Renal cortical epithelial cell (primary cell): ENCODE measurements at regions not wholly inside any gene's neighbourhood (a gene's known extent, or its start where the extent isn't known, plus 50 kb on each side); places are given as distances from the start of the nearest gene placed in this dataset.
"Not testable (repeated sequence)": the region's sequence is repeated elsewhere in the genome, so short reads cannot be mapped to it uniquely, and the experiment has no call there.

Source experiments
- DNase-seq: peaks from one replicate; pipeline ENCODE4 v3.0.0-alpha.2; 2011; ENCODE audit warnings: low read depth

DNA sequence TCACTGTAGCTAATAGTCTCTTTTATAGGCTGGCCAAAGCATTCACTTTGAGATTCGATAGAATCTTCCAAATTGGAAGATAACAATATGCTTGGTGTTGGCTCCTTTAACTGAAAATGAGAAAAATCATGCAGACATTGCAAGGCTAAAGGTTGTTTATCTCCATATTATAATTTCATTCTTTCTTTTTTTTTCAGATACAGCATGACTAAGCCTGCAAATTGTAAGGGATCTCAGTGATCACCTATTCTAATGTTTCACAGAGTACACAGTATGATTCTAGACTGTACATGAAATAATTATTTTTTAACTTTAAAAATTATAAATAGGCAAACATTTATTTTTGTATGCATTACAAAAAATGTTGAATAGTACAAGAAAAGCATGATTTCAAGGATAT, 451.7 kb upstream of the DDI1 start:
- DNase-seq: no peak

DNA sequence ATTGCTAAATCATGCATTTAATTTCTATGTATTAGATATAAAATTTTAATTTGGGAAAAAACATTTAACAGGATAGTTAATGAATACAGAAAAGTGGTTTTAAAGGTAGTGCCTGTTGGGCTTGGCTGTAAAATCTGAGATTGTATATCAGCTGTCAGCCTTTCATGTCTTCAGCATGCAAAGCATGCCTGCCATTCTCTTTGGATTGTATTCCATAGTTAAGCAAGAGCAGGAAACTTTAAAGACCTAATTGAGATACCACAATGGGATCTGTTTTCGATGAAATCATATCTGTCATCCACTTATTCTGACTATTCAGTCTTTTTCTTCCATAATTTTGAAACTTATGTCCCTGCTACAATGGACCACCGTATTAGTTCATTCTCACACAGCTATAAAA, 451.0 kb upstream of the DDI1 start:
- DNase-seq: no peak

DNA sequence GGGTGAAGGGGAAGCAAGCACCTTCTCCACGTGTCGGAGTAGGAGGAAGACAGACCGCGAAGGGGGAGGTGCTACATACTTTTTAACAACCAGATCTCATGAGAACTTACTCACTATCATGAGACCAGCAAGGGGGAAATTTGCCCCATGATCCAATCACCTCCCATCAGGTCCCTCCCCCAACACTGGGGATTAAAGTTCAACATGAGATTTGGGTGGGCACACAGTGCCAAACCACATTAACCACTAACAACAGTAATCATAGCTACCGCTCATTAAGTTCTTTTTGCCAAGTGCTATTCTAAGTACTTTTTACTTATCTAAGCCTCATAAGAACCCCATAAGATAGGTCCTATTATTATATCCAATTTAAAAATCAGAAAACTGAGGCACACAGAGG, 450.5 kb upstream of the DDI1 start:
- no peak for DNase-seq

DNA sequence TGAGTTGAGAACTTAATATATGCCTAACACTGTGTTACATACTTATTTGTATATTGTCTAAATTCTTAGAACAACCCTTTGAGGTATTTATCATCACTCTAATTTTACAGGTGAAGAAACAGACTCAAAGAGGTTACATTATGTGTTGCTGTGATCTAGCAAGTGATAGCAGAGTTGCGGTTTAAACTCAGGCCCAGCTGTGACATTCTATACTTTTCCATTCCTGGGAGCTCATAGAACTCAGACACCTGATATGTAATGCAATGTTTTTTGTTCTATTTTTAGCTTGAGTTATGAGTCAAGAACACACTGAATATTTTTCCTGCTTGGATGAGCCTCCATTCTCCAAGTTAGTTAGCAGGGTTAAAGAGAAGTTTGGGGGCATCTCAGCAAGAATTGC, 449.7 kb upstream of the DDI1 start:
- peak; percentile 34 for DNase-seq

DNA sequence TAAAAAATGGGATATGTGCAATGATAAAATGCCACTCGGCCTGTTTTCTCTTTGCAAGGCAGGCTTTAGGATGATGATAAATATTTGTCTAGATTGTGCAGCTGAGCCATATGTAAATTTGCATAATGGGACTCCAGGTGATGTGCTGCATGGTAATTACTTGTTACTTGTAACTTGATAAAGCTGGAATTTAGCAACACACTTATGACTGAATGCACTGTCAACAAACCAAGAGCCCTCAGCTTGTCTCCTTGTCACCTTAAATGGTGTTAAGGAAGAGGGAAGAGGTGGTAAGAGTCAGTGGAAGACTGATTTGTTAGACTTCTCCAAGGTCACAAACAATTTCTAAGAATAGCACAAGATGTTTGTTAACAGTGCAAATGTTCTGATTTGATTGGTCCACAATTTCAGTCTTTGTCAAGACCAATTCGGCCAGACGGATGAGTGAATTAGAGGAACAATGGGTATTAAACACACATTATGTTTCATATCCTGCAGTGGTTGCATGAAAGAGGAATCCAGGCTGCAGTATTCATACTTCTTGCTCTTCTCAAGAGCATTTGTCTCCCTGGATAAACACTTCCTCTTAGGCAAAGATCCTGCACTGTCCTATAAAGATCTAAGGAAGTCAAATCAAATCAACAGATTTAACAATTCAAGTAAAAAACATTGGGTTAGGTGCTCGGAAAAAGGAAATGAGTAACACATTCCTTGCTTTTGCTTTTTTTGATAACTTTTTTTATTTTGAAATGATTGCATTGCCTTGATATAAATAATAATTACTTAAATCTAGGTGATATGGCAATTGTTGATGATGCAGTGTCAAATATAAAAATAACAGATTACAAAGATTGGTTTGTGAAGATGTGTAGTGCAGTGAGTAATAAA, 448.3 kb upstream of the DDI1 start:
- no peak for DNase-seq

DNA sequence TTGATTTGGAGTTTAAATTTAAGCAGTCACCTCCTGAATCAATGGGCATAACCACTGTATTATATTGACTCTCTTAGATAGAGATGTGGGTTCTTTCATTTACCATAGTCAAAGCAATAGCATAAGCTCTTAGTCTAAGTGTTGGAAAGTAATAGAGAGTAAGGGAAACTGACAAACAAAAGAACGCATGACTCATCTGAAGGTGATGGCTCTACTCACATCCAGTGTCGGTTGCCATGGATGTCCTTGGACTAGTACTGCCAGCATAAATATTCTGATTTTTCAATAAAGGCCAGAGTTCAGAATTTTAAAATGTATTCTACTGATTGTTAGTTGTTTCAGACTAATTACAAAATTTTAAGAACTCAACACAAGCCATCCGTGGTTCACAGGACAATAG, 444.9 kb upstream of the DDI1 start:
- DNase-seq: no peak

DNA sequence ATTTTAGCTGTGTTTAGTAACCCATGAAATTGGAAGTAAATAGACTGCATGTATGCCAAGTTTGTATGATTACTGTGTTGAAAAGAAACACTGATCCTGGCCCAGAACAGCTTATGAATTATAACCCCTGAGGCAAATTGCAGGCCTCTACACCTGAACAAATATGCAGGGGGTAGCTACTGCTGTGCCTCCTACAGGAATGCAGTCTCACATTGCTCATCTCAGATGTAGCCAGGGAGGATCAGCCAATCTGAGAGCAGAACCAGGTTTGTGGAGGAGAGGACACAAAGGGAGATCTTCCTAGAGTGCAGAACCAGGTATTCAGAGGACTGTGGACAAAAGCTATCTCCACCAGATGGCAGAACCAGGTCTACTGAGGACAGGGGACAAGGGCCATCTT, 442.2 kb upstream of the DDI1 start:
- DNase-seq: no peak

DNA sequence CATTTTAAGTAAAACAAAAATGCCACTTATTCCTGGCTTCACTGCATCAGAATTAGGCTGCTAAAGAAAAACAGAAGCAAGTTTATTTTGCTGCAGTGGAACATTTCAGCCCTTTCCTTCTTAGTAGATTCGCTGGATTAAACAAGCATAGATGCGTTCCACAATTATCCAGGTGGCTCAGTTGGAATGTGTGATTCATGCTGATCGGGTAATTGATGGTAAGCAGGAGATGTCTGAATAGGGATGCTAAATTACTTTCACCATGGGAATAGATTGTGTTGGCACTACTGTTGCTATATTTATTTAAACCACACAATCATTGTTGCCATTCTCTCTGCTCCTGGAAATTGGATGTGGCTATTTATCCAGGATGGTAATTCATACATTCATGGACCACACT, 440.1 kb upstream of the DDI1 start:
- DNase-seq: no peak

DNA sequence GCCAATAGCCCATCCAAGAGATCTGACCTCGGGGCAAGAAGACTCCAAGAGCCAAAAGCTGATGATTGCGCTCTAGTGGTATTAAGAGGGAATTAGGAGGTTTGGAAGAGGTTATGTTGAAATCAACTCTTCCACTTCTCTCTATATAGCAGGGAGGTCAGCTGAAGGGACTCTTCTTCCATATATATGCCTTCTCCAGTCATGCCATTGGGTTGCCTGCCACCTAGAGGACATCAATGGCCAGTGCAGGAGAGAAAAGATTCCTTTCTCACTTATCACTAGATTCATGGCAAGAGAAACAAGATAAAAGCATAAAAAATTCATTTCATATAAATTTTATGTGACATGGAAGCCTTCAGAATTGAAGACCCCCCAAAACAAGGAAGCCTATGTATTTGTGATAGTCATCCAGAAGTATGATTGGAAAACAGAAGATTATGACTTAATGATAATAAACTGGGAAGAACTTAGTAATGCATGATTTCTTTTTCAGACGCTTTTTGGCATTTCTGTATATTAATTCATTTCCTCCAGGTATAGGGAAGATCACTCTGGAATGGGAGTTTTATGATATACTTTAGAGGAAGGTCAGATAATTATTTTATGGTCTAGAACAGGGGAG, 435.1 kb upstream of the DDI1 start:
- peak; percentile 48 for DNase-seq

DNA sequence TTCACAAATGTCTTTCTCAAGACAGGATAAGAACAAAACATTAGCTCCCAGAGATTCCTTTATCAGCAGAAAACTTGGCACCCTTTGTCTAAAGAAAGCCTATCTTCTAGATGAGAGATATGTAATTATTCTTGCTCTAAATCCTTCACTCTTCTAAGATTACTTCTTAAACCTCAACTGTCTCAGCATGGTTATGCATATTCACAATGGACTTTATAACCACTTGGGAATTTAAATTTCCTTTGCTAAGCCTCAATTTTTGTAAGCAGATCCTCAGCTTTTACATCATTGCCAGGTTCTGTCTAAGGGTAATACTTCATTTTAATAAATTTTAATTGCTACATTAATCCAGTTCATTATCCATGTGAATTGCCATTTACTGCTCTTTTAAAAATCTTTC, 433.6 kb upstream of the DDI1 start:
- DNase-seq: no peak

DNA sequence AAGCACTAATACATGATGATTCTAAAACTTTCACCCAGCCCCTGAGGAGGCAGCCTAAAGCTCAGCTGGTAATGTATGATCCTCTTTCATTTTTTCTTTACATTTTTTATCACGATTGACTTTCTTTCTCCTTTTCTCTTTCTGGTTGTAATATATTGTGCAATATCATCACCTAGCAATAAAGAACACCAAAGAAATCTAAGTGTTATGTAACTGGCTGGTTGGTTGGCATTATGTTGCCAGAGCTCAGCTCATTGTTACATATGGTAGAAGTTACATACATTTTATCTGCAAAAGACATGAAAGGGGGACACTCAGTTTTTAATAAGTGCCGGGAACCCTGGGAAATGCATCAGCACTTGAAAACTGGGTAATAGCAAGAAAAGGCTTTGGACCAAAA, 432.1 kb upstream of the DDI1 start:
- no peak for DNase-seq

DNA sequence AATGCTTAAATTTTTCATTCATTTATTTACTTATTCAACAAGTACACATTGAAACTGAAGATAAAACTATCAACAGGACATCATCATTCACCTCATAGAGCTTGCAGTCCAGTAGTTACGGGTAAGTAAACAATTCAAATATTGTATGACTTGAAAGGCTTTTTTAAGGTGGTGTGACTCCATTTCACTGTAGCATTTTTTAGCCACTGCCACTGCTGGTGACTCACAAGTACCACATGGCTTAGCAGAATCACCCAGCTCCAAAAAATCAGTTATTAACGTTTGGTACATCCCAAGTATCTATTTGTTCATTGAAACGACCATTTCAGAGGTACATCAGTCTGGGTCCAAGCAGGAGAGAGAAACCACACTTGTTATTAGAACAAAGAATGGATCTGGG, 427.9 kb upstream of the DDI1 start:
- peak; percentile 75 for DNase-seq

DNA sequence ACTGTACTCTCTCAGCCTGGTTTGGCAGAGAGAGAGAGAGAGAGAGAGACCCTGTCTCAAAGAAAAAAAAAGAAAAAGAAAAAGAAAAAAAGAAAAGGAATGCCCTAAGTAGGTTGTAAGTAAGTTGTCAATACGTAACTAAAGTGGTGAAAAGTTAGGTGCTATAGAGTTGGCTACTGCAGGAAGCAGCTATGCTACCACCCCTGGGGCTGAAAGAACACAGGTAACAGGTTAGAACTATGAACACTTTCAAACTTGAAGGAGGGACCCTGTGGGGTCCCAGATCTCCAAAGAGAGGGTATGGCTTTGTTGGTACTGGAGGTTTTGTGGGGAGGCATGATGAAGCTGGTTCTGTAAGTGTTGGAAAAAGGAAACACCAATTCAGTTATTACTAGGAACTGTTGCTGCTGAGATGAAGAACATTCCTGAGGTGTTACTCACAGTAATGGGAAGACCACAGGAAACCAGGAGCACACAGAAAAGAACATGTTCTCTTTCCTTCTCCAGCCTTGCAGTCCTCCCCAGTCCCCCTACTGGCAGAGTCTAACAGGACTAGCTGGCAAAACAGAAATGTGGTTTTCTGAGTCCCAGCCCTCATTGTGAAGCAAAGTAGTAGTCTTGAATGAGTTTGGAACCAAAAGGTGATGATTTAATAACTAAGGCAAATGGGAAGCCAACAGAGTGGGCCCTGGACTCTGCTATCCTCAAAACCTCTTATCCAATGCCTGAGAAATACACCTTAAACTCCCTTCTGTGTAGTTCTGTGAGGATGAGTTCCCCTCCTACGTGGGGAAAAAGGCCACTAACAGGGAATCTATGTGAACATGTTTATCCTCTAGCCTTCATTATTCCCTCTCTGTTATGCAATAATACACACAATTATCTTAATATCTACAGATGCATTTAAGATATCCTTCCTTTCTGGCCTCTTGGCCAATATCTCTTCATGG, 427.0 kb upstream of the DDI1 start:
- peak; percentile 99 for DNase-seq

DNA sequence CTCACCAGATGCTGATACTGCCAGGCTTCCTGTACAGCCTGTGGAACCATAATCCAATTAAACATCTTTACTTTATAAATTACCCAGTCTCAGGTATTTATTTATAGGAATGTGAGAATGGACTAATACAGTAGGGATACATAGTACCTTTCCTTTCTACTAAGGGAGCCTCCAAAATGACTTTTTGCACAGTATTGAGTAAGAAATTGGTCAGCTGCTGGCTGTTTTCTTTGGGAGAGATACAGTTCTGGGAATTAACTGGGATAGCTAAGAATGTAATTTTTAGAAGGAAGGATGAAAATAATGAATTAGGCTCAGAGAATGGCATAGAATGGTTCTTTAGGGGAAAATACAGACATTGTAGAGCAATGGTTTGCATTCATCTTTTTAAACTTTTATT, 426.0 kb upstream of the DDI1 start:
- no peak for DNase-seq

DNA sequence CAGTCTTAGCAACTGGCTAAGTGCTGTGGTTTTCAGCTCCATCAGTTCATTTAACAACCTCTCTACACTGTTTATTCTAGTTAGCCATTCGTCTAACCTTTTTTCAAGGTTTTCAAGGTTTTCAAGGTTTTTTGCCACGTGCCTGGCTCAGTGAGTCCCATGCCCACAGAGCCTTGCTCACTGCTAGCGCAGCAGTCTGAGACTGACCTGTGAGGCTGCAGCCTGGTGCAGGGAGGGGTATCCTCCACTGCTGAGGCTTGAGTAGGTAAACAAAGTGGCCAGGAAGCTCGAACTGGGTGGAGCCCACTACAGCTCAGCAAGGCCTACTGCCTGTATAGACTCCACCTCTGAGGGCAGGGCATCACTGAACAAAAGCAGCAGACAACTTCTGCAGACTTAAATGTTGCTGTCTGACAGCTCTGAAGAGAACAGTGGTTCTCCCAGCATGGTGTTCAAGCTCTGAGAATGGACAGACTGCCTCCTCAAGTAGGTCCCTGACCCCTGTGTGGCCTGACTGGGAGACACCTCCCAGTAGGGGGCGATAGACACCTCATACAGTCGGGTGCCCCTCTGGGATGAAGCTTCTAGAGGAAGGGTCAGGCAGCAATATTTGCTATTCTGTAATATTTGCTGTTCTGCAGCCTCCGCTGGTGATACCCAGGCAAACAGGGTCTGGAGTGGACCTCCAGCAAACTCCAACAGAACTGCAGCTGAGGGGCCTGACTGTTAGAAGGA, 424.7 kb upstream of the DDI1 start:
- DNase-seq: peak; percentile 96

DNA sequence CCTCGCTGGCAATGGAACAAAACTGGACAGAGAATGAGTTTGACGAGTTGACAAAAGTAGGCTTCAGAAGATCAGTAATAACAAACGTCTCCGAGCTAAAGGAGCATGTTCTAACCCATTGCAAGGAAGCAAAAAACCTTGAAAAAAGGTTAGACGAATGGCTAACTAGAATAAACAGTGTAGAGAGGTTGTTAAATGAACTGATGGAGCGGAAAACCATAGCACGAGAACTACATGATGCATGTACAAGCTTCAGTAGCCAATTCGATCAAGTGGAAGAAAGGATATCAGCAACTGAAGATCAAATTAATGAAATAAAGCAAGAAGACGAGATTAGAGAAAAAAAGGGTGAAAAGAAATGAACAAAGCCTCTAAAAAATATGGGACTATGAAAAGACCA, 424.0 kb upstream of the DDI1 start:
- peak; percentile 77 for DNase-seq

DNA sequence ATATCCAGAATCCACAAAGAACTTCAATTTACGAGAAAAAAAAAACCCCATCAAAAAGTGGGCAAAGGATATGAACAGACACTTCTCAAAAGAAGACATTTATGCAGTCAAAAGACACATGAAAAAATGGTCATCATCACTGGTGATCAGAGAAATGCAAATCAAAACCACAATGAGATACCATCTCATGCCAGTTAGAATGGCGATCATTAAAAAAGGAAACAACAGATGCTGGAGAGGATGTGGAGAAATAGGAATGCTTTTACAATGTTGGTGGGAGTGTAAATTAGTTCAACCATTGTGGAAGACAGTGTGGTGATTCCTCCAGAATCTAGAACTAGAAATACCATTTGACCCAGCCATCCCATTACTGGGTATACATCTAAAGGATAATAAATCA, 419.9 kb upstream of the DDI1 start:
- not testable (repeated sequence) for DNase-seq

DNA sequence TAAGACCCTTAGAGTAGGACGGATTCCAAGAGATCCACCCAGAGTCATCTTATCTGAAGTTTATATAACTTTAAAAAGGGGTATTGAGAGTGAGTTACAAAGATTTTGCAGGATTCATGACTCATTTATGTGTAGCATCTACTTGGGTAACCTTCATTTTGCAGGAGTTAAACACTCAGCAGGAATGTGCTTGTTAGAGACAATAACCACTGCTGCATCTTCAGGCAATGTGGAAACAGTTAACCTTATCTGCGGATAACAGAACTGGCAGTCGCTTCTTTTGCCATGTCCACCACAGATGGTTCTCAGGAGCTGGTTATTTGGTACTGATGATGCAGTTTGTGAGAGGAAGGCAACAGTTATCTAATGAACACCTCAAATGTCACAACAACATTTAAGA, 417.9 kb upstream of the DDI1 start:
- peak; percentile 46 for DNase-seq

DNA sequence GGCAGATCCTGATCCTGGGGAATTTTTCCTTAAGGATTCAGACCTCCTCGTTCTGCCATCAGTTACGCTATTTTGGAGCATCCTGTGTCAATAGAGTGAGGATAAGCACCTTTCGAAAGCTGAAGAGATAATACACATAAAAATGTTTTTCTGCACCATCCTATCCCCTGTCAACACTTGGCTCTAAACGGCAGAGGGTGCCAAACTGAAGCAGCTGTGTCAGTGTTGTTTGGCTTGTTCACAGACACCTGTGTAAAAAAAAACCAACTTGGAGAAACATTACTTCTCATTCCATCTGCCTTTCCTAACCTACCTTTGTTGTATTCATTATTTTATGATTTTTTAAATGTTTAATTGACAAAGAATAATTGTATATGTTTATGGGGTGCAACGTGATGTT, 417.0 kb upstream of the DDI1 start:
- DNase-seq: no peak

DNA sequence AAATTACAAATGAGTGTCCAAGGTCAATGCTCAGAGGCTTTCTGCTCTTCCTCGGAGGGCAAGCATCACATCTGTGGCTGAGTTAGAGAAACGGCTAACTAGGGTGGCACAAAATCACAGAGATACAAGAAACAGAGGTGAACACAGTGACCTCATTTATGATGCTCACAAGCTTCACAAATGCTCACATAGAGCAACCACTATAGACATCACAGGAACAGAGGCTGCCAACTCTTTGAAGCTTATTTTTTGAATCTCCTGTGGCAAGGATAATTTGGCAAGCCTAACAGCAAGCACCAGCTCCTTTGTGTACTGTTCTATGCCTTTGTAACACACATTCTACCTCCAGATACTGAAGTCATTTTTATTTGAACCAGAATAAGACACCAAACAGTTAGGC, 416.5 kb upstream of the DDI1 start:
- DNase-seq: no peak

DNA sequence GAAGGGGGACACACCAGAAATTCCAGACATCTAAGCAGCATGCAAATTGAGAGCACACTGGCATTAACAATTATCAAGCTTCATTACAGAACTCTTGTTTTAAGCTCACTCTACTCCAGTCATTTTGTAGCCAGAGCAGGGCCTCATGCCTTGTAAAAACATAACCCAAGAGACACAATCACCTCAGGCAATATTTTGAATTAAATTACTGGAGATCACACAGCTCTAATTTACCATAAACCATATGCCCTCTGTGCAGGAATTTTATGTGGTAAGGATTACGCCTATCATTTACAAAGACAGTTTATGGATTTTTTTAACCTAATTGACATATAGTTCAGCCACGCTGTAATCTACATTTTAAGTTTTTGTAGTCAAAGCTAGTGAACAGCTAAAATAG, 414.1 kb upstream of the DDI1 start:
- no peak for DNase-seq

DNA sequence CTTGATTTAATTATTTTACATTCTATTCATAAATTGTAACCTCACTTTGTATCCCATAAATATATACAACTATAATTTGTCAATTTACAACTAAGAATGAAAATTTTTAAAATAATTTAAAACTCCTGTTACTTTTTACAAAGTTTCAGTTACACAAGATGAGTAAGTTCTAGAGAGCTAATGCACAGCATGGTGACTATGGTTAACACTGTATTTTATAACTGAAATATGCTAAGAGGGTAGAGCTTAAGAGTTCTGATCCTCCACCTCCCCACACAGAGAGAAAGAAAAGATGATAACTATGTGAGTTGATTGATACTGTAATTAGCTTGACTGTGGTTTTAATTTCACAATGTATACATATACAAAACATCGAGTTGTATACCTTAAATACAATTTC, 412.5 kb upstream of the DDI1 start:
- DNase-seq: no peak
